HG02981 (cell line): ENCODE measurements at regions not wholly inside any gene's neighbourhood (a gene's known extent, or its start where the extent isn't known, plus 50 kb on each side); places are given as distances from the start of the nearest gene placed in this dataset.

Source experiments
- ATAC-seq: cut with Tn5 transposase; IDR thresholded peaks from one replicate; pipeline ENCODE4 v1.9.1; 2021; ENCODE audit warnings: mild to moderate bottlenecking, moderate library complexity; ENCODE audit not compliant: unreplicated experiment

DNA sequence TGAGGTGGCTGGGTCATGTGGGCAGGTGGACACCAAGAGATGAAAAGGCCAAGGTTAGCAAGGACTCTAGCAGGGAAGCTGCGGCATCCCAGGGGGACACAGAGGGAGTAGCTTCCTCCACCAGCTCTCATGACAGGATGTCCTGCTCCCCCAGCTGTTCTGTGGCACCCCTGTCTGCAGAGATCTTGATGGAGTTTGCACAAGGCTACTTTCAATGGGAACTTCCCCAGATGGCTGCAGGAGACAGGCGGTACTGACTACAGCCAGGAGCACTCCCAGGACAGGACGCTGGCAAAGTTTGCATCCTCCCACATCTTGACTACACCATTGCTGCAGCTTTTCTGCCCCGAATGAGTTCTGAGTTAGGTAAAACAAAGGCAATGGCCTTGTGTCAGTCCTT lies 312.8 kb downstream of the TLE4 start:
- ATAC-seq, result no peak

DNA sequence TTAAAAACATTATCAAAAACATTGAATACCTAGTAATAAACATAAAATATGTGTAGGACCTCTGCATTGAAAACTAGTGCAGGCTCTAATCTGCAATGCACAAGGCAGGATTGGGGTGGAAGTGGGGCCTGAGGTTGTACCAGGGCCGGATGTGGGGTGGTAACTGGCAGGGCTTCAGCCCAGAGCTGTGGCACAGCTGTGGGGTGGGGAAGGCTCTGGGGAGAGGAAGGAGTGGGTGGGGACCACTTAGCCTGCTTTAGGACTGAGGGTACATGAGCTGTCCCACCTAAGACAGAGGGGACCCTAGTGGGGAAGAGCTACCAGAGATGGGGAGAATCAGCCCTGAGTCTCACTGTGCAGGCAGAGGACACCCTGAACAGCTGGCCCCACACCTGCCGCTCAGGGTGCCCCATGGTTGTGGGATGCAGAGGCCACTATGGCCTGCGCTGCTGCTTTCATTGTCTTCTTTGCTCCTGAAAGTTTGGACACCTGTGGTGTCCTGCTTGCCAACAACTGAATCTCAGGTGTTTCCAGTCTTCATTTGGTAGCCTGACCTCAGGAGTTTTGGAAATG lies 311.4 kb downstream of the TLE4 start:
- ATAC-seq, result peak; percentile 42

DNA sequence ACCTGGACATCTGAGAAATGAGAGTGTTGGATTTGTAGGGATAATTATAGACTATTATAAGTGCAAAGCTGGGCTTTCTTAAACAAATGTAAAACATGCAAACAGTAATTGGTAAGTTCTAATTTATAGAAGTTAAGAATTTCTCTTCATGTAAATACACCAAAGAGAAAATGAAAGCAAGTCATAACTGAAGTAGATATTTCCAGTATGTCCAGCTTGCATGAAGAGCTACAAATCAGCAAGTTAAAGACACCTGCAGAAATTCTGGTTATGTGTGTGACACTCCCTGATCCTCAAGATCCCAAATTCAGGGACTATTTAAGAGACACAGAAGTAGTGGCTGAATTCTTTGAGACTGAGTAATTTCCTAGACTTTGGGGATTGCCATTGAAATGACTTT lies 308.9 kb downstream of the TLE4 start:
- peak; percentile 49 for ATAC-seq

DNA sequence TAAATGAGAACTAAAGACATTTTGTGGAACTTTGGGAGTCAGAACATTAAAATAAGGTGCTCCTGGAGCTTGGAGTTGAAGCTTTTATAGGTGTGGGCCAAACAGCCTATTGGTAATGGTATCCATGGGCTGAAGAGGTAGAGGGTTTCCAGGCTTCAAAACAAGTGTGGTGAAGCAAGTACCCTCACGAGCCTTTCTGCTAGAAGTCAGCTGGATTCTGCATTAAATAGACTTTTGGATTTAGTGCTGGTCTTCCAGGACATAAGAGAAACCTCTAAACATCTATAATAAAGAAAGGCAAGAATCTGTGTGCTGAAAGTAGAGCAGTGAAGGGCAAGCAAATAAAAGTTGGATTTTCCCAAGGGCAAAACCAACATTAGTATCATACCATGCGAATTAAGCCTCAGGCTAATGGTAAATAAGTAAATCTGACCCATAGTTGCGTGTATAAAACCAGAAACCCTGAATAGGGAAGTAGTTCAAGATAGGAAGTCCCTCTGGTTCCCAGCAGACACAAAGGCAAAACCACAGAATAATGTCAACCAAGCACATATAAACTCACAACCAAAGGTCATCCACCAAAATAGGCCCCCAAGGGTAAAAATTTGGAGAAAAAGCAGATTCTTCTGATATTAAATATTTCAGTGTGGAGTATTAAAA lies 306.3 kb downstream of the TLE4 start:
- ATAC-seq, result peak; percentile 37

DNA sequence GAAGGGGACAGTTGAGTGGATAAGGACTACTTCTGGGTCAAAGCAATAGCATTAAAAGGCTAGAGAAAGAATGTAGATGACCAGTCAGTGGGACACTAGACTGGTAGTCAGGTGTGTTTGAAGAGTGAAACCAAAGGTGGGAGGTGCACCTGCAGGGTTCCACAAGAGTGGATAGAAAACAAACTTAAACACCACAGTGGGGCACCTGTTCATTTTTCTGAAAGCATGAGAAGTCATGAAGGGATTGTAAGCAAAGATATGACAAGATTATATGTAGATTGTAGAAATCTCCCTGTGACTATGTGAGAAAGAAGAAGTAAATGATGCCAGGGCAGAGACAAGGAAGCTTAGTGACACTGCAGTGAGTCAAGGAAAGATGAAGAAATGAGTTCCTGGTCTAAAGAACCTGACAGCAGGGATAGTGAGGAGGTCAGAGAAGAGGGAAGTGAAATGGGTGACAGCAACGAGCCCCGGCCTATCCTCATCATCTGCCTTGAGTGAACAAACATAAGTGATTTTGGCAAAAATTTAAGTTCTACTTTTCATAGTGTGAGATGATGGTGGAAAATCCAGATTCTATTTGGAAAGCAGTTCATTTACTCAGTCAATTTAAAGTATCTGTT lies 296.9 kb downstream of the TLE4 start:
- ATAC-seq, result peak; percentile 55

DNA sequence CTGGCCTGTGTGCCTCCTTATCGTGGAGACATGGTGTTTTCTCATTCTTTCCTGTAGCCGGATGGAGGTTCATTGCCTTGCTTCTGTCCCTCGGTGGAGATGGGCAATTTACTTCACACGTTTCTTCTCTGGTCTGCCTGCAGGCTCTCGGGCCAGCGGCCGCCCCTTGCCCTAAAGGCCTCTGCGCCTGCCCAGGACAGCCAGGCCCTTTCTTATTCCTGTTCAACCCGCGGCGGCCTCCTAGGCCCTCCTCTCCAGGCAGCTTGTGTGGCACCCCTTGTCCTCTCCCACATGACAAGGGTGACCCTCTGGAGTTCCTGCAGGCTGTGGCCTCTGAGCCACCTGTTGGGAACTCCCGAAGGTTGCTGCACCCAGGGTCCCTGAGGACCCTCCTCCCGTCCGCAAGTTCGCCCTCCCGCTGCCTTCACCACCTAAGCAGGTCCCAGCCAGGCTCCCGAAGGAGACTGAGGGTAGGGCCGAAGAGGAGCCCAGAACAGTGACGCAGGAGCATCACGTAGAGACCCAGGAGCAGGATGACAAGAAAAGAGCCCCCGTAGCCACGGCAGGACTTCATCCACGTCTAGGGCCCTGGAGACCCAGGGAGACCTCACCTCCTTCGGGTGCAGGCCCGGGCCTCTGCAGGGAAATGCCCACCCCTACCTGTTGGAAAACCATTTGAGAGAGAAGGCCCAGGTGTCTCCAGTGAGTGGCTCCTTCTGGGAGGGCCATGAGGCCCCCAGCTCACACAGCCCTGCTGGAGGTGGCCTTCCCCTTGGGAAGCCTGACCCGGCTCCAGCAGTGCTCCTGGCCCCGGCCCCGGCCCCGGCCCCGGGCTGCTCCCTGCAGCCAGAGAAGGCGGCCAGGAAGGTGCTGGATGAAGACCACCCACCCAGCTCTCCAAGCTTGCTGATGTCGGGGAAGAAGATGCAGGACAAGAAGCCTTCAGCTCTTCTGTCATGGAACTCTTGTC lies 291.4 kb downstream of the TLE4 start:
- no peak for ATAC-seq

DNA sequence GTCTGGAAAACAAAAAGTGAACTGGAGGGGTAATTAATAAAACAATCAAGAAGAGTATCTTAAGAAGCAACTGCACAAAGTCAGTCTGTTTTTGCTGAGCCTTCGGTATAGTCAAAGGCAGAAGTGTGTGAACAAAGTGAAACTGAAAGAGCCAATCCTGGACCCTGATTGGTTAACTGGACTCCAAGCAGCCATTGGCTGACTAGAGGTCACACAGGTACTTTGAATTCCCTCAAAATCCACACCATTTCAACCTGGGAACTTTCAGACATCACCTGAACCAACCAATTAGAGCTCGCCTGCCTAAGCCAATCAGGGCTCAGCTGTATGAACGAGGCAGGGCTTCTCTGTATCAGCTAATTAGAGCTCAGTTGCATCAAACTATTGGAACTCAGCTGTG lies 286.7 kb downstream of the TLE4 start:
- ATAC-seq, result peak; percentile 67

DNA sequence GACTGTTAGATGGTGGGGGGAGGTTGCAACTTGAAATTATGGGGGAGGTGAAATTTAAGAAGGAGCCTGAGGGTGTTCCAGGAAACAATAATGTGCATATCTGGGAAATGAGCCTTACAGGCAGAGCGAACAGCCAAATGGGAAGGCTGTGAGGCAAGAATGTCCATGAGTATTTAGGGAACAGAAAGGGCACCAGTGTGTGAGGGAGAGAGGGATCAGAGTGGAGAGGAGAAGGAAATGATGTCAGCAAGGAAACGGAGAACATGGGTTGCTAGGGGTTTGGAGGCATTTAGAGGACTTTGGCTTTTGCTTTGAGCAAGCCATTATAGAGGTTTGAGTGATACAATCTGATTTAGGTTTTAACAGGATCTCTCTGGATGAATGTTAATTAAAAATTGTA lies 285.4 kb downstream of the TLE4 start:
- no peak for ATAC-seq

DNA sequence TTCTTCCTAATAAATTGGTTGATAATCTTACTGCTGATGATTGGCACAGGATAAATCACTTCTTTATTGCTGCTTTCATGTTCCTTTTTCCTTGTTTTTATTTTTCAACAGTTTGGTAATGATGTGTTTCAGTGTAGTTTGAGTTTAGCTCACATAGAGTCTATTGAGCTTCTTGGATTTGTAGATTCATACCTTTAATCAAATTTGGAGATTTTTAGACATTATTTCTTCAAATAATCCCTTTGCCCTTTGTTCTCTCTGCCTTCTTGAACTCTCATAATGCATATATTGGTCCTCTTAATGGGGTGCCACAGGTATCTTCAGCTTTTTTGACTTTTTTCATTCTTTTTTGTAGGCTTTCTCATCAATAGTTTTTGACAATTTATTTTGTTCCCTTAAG lies 275.3 kb downstream of the TLE4 start:
- no peak for ATAC-seq

DNA sequence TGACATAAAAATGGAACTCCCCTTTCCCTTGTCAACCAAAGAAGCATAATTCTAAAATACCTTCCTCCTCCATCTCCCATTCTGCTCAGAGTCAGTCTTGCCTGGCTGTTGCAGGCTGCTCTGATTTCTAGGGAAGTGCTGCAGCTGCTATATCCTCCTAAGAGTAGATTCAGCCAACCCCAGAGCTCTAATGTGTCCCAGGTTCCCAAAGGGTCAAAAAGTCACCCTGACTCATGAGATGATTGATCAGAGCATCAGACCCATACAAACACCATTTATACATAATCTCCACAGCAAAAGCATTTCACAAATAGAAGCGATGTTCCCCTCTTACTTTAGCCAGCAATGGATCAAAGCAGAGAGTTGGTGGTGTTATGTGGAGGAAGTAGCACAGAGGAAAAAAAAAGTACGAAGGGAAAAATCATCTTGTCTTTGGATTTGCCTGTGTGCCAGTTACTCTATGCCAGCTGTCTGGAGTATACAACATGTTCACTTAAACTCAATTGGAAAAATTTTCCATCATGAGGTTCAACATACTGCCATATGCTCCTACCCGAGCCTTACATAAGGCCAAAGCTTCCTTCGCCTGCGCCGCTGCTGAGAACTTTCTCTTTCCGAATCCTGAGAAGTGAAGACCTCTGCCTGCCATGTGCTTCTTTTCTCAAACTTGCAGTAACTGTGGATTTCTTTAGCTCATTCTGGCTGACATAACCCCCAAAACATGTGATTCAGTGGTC lies 258.0 kb downstream of the TLE4 start:
- no peak for ATAC-seq

DNA sequence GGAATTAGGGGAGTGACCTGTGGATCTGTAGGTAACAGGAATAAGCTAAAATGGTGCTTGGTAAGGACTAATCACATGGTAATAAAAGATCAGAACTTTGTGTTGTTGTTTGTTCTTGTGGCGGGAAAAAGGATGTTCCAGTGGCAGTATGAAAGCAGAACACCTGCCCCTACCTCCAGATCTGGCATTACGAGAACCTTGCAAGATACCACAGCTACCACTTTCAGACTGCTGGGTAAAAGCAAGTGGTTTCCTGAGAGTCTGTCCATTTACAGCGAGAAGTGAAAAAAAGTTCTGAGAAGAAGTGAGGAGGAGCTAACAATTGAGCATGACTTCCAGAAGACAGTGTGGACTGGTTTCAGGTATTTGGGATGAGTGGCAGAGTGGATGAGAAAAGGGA lies 252.5 kb downstream of the TLE4 start:
- peak; percentile 98 for ATAC-seq

DNA sequence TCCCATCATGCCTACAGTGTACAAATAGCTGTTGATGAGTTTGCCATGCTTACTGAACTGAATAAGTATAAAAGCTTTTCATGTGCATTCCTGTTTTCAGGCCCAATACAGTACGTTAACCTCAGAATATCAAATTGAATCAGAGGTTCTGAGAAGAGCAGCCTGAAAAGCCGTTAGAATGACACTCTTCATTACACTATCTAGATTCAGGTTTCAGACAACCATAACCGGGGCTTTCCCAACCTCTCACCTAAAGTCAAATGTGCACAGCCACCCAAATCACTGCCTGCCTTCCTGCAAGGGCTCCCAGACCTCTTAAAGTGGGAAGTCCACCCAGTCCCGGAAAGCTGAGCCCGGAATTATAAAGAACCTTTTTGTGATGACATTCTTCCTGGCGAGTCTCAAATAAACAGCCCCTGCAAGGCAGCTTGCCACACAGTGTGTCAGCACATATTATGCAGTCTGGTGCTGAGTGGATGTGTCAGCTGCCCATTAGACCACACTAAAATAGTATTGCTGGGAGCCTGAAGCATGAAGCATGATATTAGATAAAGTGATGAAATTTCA lies 245.8 kb downstream of the TLE4 start:
- peak; percentile 79 for ATAC-seq

DNA sequence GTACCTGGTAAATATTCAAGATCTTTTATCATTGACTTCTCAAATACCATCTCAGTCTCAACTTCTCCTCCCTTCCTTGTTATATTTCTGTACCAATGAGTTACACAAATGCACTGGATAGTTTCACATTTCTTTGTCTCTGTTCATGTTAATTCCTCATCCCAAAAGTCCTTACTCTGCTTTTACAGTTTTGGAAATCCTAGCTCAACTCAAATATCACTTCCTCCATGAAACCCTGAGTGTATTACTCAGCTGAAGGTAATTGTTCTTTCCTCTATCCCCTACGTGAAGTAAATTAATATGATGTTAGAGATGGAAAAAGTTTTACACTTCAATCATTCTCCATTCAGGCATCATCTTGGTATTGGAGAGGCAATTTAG lies 241.5 kb downstream of the TLE4 start:
- ATAC-seq, result no peak

DNA sequence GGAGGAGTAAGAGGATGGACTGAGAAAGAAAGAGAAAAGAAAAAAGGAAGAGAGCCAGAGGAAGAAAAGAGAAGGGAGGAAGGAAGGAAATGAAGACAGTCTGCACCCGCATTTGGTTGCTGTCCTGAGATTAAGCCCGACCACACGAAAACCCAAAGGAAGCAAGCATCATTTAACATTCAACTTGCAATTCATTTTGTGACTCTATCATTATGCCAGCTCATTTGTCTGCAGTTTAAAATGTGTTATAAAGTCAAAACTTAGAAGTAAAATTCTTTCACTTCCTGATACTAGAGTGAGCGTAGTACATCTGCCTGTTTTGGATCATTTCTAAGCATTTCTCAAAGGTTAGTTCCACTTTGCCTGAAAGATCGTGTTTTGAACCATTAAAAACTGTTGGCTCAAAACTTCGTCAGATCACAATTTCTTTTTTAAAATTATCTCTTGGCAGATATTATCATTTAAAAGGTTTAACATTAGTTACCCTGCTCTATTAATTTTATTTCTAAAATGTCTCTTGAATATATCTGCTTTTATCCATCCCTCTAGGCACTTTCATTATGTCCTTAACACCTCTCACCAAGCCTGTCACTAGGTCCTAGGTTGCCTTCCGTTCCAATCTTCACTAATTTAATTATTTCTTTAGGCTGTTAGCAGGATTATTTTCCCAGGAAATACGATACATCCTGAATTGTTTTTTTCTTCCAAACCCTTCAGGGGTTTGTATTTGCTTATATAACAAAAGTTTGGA lies 240.9 kb downstream of the TLE4 start:
- ATAC-seq, result peak; percentile 79

DNA sequence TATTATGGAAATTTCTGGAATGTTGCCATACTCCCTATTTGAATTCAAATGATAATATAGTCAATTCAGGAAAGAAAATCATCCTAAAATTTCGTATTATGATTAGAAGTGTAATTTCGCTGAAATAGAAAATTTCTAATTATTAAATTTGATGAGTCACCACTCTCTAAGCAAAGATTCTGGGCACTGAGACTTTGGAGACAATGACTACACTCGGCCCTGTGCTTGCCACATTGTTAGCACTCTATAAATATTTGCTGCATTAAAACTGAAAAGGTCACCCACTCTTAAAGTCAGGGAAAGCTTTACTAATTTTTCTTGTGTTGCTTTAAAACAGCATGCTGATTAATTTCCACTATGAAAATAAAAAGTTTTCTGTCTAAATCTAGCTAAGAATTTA lies 240.3 kb downstream of the TLE4 start:
- peak; percentile 12 for ATAC-seq

DNA sequence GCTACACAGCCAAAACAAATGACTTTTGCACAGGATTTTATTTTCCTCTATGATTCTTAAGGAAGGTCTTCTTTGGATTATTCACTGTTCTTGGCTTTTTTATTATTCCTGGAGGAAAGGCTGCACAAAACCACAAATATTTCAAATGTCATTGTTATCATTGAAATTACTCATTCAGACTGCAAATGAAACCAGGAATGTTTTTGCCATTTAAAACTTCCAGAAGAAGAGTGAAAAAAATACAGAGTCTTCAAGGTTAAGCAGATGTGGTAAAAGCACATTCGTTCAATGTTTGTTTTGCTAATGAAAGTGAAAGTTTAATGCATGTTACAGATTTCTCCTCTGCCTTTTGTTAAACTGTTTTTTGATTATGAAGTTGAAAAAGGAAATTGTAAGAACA lies 238.2 kb downstream of the TLE4 start:
- no peak for ATAC-seq

DNA sequence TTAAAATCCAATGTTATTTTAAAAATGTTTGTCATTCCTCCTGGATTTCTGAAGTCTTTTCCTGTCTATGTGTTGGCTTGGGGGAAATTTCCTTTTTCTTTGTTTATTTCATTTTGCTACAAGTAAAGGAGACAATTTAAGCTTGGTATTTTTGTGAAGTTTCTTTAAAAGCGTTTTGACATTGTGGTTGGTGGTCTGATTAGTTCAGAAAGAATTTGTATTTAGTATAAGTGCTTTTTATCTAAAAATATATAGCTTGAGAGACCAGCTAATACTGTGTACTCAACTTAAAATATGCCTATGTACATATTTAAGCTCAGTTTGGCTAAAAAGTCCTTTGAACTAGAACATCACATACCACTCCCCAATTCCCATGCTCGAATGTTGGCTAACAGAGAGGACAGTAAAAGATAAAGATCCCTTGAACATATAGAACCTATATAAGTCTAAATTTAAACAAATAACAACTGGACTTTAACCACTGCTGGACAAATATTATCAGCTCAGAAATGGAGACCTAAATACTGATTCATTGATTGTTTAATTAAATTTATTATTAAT lies 237.6 kb downstream of the TLE4 start:
- no peak for ATAC-seq

DNA sequence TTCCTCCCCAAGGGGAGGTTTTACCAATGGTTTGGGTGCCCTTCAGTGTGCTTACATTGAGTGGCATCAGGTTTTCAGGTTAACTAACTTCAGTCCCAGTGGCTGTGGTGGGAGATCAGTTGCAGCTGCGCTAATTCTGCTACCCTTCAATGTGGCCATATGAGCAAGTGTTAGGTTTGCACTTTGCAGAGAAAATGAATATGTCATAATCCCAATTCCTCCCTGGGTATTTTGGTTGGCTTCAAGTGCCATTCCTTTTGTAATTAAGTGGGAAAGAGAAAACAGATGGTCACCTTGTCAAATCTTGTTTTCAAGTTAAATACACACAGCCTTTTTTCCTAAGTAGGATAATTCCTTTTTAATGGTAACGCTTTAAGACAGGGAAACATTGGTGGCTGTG lies 236.2 kb downstream of the TLE4 start:
- no peak for ATAC-seq

DNA sequence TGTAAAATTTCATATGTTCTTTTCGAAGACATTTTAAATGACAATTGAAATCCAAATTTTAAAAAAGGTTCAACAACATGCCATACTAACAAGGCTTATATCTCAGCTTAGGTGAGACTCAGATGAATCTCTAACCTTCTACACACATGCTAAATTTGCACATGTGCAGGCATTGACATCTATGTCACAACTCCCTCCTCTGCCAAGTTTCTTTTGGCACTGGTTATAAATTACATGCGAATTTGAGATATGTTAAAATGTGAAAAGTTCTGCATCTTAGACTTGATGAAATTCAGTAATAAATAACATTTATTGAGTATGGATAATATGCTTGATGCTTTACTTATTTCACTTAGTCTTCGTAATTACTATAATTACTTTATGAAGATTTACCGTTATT lies 234.3 kb downstream of the TLE4 start:
- no peak for ATAC-seq
